AG08395 (cell line): ENCODE measurements at regions not wholly inside any gene's neighbourhood (a gene's known extent, or its start where the extent isn't known, plus 50 kb on each side); places are given as distances from the start of the nearest gene placed in this dataset.
"Not testable (repeated sequence)": the region's sequence is repeated elsewhere in the genome, so short reads cannot be mapped to it uniquely, and the experiment has no call there.

Experiments used
- DNase-seq: peaks from one replicate; pipeline ENCODE4 v3.0.0; 2012; ENCODE audit warnings: mixed read lengths, low spot score

- DNase-seq = not testable (repeated sequence)
Measured at GRCh38 chr4:32716090-32716620, 1996.0 kb downstream of the PCDH7 start.

- DNase-seq = no peak
Measured at GRCh38 chr4:32735856-32736590, 2015.9 kb downstream of the PCDH7 start.

- no peak for DNase-seq
Measured at GRCh38 chr4:32744211-32744610, 2024.0 kb downstream of the PCDH7 start.

- no peak for DNase-seq
Measured at GRCh38 chr4:32745351-32745750, 2025.2 kb downstream of the PCDH7 start.

GRCh38 chr4:32748061-32748460 lies 2027.9 kb downstream of the PCDH7 start:
- DNase-seq = no peak

- DNase-seq = no peak
Measured at GRCh38 chr4:32748498-32748897, 2028.3 kb downstream of the PCDH7 start.

- DNase-seq = no peak
Measured at GRCh38 chr4:32752962-32753361, 2032.8 kb downstream of the PCDH7 start.

- no peak for DNase-seq
Measured at GRCh38 chr4:32768664-32769389, 2048.7 kb downstream of the PCDH7 start.

GRCh38 chr4:32771491-32771890 lies 2051.3 kb downstream of the PCDH7 start:
- DNase-seq = no peak

- DNase-seq = no peak
Measured at GRCh38 chr4:32775049-32775448, 2054.9 kb downstream of the PCDH7 start.

GRCh38 chr4:32776435-32777203 lies 2056.4 kb downstream of the PCDH7 start:
- no peak for DNase-seq

- no peak for DNase-seq
Measured at GRCh38 chr4:32778025-32778424, 2057.9 kb downstream of the PCDH7 start.

GRCh38 chr4:32778938-32779337 lies 2058.8 kb downstream of the PCDH7 start:
- no peak for DNase-seq

- no peak for DNase-seq
Measured at GRCh38 chr4:32789026-32789608, 2068.9 kb downstream of the PCDH7 start.

GRCh38 chr4:32790803-32791202 lies 2070.6 kb downstream of the PCDH7 start:
- no peak for DNase-seq

- DNase-seq = no peak
Measured at GRCh38 chr4:32798471-32799159, 2078.4 kb downstream of the PCDH7 start.

GRCh38 chr4:32824336-32824735 lies 2104.2 kb downstream of the PCDH7 start:
- no peak for DNase-seq

- no peak for DNase-seq
Measured at GRCh38 chr4:32826169-32826568, 2106.0 kb downstream of the PCDH7 start.

- DNase-seq = no peak
Measured at GRCh38 chr4:32830160-32830559, 2110.0 kb downstream of the PCDH7 start.

- DNase-seq = no peak
Measured at GRCh38 chr4:32831104-32831503, 2110.9 kb downstream of the PCDH7 start.

- DNase-seq = no peak
Measured at GRCh38 chr4:32840461-32841189, 2120.5 kb downstream of the PCDH7 start.
